Limb (tissue), 2 donors: ENCODE measurements at regions not wholly inside any gene's neighbourhood (a gene's known extent, or its start where the extent isn't known, plus 50 kb on each side); places are given as distances from the start of the nearest gene placed in this dataset.

ENCODE experiments used
- DNase-seq, 2 donors: peaks; one replicate each; pipeline ENCODE4 v3.0.0-alpha.2; 2016; ENCODE audit errors: extremely low spot score in 2 of 2

DNA sequence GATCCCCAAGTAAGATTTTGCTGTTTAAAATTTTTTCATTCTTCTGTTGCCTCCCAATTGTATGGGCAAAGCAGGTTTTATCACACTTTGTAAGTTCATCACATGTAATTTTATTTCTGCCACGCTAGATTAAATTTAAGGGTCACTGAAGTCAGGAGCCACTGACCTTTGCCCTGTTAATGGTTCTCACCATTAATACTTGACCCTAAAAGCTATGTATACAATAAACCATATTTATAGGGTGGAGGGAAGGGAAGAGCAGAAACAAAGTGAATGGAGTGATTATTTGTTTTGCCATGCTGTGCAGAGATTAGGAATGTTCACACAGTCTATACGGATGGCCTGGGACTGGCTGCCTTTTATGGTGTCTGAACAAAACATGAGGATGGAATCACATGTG is 186.7 kb downstream of the BMP2 start:
- no peak for DNase-seq

DNA sequence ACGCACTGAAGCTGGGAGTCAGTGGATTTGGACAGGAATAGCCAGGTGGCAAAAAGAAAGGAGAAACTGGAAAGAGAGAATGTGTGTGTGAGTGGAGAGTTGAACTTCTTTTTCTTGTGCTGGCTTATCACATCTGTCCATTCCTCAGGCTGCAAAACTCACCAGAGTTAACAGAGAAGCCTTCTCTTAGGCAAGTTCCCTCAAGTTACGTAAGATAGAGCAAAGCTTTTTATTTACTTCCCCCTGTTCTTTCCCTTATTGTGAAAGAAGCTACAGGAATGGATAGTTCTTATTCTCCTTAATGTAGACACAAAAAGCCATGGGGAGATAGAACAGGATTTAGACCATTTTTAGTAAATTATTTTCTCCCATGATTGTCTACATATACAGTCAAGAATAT is 188.6 kb downstream of the BMP2 start:
- no peak for DNase-seq

DNA sequence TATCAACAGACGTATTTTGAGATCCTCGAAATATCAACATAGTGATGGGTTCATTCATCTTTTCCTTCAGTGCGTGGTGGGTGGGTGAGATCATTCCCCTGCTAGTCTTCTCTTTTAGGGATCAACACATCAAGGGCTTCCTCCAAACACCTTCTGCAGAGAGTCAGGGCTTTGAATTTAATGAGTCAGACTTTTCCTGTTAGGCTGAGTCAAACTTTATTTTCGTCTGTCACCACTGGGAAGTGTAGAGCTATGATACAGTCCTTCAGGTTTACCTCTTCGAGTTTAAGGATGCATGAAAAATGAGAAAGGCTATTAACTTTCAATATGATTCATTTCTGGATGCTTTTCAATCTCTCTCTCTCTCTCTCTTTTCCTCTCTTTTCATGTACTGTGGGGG is 189.1 kb downstream of the BMP2 start:
- no peak for DNase-seq

DNA sequence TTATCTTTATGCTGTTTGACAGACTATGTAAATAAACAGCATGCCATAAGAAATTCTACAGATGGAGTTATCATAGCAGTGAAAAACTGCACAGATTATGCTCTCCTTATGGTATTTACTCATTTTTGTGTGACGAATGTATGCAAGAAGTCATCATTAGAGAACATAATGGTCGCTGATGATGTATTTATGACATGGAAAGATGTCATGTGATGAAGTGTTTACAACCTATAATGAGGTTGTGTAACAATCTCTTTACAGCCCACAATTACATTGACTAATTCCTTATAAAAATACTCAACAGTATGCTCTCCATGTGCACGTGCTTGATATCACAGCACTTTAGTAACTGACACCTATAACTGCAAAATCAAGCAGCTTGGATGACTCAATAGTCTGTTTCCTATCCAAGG is 192.4 kb downstream of the BMP2 start:
- no peak for DNase-seq

DNA sequence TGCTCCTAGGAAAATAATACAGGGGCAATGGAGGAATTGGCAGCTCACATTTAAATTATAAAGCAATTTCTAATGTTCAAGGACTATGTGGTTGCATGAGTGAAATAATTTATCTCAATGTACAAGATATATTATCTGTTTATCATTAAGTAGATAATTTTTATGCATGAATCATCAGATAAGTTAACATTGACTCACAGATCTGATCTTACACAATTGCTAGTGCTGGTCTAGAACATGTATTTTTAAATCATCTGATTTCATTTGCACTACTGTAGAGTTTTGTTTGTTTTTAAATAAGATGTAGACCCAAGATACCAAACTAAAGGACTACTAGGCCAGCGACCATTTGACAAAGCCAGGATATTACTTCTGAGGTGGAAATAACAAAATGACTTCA is 199.2 kb downstream of the BMP2 start:
- no peak for DNase-seq

DNA sequence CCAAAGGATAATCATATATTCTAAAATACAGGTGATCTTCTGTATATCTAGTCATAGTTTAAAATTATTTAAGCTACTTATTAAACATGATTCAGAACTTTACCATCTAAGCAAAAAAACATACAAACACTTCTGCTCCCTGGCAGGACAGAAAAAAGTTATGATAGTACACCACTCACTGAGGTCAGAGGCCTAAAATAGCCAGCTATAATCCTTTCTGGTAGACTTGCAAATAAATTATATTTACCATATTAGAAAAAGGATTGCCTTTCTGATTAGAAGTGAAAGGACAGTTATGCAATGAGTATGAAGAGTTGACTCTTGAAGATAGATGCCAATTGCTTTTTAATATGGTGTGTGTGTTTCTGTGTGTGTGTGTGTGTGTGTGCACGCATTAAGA is 207.4 kb downstream of the BMP2 start:
- DNase-seq: no peak

DNA sequence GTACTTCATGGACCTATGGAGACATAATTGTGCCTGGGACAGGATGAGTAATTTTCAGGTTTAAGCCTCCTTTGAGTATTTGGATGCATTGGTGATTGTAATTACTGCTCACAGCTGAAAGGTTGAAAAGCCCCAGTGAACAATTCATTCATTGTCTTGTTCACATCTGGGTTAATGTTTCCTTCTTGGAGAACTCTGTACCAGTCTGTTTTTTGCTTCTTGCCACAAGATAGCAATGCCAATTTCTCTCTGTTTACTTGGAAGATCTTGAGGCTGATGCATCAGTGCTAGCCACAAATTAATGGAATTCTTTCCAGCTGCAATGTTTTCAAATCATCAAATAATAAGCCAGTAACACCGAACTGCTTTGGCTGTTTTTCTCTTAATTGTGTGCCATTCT is 207.8 kb downstream of the BMP2 start:
- DNase-seq: no peak

DNA sequence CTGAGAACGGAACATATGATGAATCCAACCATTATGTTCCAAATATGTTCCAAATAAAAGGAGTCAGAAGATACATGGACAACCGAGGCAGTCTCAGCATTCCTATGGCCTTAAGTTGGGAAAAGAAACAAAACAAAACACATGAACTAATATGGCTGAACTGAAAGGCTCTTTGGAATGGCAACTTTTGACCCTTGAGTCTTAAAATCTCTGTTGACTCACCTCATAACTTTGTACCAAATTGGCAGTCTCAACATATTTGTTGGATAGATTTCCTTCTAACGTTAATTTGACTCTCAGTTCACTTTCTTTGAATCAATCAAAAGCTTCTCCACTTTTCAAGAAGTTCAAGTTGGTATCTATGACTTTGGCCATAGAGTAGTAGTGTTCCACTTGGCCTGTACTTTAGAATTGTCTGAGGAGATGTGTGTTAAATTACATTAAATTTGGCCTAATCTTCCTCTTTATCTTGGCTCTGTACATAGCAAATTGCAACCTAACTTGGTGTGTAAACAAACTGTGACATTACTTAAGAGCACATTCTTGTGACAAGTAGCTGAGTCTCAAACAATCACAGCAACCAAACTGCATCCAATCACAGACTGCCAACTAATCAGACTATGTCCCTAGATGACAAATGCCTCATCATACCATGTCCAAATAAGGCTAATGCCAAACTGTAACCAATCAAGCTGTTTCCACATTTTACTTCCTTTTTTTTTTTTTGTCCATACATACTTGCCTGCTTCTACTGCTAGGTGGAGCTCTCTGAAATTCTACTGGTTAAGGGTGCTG is 208.8 kb downstream of the BMP2 start:
- DNase-seq: no peak

DNA sequence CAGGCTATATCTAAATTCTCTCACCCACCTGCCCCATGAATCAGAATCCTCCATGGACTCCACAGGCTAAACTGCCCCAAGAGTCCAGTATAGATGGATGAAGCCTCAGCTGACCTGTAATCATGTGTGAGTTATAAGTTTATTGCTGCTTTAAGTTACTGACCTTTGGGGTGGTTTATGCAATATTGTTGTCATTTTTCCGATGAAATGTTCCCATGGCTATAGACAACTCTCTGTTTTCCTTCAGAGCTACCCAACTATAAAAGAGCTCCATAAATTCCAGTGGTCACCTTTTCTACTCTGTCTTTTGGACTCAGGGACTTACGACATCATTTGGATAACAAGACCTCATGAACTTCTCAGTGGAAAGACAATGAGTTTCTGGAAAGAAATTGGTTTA is 212.1 kb downstream of the BMP2 start:
- no peak for DNase-seq

DNA sequence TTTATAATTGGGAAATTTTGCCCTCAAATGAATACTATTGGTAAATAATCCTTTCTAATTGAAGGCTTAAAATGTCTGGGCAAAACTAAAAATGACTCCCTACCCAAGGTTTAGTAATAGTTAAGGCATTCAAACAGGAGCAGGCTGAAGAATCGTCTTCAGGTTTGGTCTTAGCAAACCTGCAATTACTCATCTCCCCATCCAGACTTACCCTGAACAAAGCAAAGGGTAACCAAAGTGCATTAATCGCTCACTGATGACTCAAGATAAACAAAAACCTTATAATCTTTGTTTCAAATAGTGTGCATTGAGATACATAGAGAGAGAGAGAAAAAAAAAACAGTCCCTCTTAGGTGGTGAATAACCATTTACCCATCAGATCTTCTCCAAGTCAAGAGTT is 225.5 kb downstream of the BMP2 start:
- no peak for DNase-seq

DNA sequence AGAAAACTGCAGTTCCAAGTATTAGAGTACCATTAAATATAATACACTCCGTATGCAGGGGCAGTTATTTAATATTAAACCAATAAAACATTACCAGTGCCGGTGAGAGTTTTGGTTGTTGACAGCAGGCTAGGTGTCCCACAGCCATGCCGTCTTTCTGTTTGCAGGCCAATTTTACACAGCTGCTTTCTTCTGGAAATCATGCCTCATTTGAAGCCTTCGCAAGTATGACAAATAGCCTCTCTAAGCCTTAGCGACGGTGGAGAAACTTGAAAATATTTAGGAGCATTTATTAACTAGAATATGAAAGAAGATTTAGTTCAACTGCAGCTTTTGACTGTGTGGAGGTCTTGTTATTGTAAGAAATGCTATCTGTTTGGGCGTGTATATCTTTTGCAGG is 226.0 kb downstream of the BMP2 start:
- DNase-seq: no peak

DNA sequence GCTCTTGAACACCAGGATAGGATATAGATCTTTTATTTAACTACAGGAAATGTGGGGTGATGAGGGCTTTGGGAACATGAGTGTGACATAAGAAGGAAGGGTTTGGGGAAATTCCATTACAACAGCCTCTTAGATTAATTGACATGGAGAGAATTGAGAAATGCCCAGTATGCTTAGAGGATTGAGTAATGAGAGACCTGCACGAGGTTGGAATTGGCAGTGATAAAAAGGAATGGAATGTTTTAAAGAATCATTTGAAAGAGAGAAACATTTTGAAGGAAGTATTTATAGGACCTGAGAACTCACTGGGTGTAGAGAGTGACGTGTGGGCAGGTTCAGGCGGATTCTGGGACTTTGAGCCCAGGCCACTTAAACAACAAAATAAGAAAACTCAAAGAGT is 227.0 kb downstream of the BMP2 start:
- DNase-seq: no peak

DNA sequence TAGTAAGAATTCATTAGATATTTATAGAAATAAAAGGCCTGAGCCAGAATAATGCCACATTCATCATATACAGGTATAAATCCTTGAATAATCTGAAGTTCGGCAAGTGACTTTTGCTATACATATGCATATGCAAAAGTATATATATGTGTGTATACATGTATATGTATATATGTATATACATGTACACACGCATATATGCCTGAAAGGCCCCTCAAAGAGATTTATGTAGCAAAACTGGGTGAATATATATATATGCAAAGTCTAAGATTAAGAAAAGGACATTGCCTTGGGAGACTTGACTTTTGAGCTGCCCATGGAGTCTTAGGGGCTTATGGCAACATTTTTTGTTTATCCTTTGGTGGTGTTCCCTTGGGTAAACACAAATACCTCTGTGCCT is 231.4 kb downstream of the BMP2 start:
- no peak for DNase-seq

DNA sequence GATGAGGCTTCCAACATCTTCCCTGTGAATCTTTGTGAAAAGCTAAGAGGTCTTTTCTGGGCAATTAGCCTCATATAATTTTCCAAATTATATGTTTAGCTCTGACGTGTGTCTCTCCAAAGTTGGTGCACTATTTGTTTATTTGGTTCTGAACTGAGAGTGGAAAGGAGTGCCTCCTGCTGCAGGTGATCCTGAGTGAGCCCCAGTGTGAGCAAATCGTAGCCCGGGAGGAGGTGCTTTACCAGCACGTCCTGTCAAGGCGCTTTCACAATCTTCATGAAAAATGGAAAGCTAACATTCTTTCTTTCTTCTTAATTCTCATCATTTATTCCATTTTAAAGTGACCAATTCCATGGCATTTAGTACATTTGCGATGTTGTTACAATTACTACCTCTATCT is 231.9 kb downstream of the BMP2 start:
- no peak for DNase-seq

DNA sequence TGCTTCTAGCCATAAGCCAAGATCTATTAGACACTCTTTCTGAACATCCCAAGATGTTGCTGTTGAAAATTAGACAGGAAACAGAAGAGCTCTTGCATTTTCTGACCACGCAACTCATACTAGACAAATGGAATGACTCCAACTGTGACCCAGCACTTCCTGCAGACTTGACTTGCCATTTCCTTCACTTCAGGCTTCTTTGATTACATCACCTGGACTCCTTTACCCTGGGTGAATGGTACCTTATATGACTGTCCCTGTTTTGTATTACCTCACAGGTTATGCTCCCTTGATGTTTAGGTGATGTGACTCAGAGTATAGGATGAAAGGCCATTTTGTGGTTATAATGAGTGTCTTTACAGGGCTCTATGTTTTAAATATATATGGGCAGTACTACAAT is 236.1 kb downstream of the BMP2 start:
- DNase-seq: no peak

DNA sequence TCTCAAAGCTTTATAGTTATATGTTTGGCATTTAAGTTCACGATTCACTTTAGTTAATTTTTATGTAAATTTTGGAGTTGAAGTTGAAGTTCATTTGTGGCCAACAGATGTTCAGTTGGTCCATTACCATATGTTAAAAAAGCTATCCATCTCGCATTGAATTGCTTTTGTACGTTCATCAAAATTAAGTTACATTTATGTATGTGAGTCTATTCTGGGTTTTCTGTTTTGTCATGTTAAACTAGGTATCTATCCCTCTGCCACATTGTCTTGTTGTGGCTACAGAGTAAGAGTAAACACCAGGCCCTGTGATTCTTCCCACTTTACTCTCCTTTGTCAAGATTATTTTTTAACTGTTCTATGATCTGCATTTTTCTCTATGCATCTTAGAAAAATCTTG is 237.3 kb downstream of the BMP2 start:
- no peak for DNase-seq

DNA sequence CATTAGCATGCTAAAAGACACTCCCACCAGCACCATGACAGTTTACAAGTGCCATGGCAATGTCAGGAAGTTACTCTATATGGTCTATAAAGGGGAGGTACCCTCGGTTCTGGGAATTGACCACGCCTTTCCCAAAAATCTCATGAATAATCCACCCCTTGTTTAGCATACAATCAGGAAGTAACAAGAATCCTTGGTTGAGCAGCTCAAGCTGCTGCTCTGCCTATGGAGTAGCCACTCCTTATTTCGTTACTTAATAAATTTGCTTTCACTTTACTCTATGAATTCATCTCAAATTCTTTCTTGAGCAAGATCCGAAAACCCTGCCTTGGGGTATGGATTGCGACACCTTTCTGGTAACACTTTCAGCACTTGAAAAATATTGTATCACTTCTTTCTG is 243.0 kb downstream of the BMP2 start:
- DNase-seq: no peak

DNA sequence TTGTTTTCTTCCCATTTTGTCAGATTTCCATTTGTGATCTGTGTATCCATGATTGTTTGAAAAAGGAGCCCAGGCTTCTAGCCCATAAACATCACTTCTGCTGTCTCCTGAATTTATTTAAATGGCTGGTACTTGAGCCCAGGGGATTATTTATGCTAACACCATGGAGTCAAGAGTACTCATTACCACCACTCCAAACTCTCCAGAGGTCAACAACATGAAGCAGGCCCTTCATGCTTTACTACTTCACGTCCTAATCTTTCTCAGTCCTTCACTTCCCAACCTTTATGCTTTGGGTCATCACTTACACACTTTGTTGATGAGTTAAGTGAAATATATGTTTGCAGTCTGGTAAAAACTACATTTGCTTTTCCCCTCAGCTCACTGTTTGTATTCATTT is 247.8 kb downstream of the BMP2 start:
- no peak for DNase-seq

DNA sequence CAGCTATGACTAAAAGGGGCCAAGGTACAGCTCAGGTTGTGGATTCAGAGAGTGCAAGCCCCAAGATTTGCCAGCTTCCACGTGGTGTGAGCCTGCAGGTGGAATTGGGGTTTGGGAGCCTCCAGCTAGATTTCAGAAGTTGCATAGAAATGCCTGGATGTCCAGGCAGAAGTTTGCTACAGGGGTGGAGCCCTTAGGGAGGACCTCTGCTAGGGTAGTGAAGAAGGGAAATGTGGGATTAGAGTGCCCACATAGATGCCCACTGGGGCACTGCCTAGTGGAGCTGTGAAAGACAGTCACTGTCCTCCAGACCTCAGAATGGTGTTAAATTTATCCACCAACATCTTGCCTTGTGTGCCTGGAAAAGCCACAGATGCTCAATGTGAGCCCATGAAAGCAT is 255.1 kb downstream of the BMP2 start:
- DNase-seq: no peak

DNA sequence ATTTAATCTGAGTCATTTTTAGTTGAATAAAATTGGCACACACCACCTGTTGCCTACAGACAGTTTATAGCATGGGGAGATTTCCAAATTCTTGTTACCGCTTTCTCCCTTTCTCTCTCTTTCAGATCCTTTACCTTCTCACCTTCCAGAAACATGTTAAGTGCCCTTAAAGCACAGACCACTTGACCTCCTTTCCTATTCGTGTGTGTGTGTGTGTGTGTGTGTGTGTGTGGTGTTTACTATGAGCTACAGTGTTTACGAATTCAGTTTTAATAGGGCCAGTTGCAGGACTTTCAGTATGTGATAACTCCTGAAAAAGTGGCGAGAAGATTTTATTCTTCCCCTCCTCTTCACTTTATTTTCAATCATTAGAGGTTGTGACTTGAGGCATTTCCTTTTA is 258.1 kb downstream of the BMP2 start:
- DNase-seq: no peak

DNA sequence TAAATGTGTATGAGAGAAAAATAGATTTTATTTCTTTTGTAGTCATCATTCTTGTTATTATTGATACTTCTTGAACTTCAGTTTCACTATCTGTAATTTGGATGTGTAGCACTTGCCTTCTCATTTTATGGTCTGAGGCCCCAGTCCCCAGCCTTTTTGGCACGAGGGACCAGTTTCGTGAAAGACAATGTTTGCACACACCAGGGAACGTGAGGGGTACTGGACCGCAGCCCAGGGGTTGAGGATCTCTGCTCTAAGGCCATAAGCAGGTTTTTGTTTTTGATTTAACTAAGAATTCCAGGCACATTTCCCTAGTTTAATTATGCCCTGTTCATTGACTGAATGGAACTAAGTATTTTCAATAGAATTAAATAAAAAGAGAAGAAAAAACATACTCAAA is 261.5 kb downstream of the BMP2 start:
- DNase-seq: no peak

DNA sequence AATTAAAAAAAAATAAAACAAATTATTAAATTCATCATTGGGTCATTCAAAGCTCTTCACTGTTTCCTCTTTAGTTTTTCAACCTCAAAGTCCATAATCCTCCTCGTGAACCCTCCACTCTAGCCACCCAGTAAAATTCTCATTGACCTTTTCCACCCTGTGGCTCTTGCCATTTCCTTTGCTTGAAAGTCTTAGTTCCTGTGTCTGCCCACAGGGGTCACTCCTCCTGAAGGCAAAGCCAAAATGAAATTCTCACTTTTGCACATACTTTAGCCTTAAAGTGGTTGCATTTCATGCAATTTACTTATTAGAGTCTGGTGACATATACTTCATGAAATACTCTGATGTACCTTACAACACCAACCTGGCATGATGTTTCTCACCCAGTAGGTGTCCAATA is 263.7 kb downstream of the BMP2 start:
- no peak for DNase-seq

DNA sequence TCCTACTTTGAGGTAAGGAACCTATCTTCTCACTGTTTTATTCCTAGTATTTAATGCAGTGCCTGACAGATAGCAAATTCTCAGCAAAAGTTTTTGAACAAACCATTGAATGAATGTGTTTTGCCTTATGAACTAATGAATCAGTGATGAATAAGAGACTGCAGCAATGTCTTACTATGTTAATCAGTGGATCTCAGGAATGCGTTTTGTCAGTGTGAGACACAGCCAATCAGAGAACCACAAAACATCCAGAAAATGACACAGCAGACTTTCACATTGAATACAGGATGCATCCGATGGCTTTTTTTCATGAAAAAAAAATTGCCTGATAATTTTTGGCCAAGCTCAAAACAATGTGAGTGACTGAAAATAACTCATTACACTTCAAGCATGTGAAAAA is 270.5 kb downstream of the BMP2 start:
- no peak for DNase-seq

DNA sequence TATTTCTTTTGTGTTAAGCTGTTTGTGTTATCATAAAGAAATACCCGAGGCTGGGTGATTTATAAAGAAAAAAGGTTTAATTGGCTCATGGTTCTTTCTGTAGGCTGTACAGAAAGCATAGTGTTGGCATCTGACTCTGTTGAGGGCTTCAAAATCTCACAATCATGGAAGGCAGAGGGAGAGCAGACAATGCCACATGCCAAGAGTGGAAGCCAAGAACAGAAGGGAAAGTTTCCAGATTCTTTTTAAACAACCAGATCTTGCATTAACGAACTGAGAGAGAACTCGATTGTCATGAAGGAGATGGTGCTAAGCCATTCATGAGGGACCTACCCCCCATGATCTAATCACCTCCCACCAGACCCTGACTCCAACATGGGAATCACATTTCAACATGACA is 290.1 kb downstream of the BMP2 start:
- DNase-seq: no peak
